GM21786 (cell line): ENCODE measurements at regions not wholly inside any gene's neighbourhood (a gene's known extent, or its start where the extent isn't known, plus 50 kb on each side); places are given as distances from the start of the nearest gene placed in this dataset.

ENCODE experiments used
- ATAC-seq: cut with Tn5 transposase; IDR thresholded peaks from one replicate; pipeline ENCODE4 v1.9.1; 2021; ENCODE audit not compliant: unreplicated experiment

DNA sequence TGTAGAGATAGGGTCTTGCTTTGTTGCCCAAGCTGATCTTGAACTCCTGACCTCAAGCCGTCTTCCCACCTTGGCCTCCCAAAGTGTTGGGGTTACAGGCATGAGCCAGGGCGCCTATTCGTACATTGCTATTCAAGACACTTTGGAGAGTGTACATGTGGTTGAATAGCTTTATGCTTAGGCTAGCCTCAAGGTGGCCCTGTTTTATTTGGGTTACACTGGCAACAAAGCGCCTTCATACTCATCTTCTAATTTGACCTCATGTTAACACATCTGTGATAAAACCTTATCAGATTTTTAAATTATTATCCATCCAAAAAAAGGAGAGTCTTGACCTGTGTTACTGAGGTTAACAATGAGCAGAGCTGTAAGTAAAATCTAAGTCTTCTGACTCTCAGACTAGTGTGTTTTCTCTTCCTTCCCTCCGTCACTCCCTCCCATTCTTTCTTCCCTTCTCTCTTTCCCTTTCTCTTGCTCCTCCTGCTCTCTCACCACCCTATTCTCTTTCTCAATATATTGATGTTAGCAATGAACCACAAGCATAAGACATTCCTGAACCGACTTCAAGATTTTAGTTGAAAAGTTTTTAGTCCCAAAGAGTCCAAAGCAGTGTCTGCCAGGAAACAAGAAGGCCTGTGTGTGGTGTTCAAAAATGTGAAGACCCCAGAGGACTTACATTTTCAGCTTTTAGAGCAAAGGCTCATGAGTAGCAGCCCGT is 603.7 kb upstream of the CFAP20DC start:
- ATAC-seq, result no peak

DNA sequence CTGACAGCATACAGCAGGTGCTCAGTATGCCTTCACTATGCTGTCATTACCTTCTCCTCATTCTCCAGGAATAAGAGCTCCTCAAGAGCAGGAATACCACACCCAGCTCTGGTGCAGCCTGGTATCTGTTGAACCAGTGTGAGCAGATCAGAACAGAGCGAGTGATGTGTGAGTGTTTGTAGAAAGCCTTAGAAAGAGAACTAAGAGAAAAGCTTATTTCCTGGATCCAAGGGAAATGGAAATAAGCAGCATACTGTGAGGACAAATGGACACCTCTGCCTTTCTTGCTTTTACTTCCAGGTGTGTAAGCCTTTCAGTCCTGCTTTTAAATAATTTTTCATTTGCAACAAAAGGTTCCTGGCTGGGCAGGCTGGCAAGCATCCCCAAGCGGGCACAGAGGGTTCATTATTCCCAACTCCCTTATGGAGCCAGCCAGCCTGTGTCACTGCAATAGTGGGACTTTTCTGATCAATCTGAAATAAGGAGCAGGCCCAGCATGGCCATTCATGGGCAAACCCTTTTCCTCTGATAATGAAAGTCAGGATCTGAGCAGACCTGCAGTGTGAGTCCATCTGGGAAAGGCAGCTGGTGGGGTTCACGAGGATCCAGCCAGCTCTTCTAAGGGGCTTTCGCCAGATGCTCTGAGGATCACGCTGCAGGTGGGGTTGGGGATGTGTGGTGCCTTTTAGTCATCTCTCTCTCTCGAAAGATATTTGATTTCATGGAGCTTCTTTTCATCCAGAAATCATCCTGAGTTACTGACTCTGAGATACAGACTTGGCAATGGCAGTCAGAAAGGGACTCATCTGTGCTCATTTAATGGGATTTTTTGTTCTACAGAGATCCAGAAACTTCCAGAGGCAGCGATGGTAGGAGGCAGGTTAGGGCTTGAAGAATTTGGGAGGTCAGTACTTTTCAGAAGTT is 594.9 kb upstream of the CFAP20DC start:
- ATAC-seq, result no peak

DNA sequence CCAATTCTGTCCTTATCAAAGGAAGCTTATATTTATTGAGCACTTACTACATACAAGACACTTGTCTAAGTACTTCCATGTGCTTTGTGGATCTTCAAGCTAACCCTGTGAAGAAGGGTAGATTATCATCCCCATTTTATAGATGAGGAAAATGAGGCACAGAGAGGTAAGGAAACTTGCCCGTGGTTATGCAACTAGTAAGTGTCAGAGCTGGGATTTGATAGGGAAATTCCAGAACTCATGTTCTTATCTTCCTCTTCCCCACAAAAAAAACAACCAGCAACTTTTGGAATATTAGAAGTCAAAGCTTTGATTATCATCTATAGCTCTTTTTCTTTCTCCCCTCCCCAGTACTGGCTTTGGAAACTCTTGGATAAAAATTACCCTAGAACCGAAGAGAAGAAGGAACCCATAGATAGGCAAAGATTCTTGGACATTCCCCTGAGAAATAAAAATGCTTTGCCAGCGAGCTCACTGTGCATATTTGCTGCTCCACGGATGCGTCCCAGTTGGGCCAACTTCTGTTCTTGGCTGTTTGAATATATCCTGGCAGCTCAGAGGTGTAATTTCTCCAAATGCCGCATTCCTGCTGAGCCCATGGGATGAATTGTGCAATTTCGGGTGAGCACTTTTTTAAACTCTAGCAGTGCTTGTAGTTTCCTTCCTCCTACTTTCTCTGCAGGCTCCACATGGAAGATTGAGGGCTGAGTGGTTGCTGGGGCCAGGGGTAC is 591.5 kb upstream of the CFAP20DC start:
- no peak for ATAC-seq

DNA sequence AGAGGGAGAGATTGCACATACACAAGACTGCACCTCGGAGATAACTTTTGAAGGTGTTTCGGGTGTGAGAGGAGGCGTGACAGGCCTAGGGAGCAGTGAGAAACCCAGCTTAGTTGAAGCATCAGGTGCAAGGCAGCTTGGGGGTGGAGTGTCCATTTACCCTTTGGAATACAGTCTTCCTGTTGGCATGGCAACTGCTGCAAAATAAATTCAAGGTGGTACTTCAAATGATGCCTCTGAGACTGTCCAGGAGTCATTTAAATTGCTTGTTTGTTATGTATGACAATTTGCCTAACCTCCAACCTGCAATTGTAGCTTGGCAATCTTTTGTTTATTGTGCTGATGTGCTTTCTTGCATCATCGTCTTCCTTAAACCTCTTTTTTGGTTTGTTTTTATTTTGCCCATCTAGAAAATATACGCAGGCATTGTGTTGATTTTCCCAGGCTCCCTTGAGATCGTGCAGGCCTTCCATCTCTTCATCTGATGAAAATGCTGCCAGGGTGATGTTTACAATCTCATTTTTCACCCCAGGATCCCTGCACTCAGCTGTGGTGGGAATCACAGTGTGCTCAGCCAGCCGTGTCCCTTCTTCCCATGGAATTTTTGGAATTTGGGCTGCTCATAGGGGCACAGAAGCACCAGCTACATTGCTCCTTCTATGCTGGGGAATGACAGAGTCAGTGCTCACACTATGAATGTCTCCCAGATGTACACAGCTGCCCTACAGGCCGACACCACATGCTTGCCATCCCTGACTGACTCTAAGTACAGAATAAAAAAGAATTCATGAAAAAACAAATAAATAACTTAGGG is 583.1 kb upstream of the CFAP20DC start:
- no peak for ATAC-seq

DNA sequence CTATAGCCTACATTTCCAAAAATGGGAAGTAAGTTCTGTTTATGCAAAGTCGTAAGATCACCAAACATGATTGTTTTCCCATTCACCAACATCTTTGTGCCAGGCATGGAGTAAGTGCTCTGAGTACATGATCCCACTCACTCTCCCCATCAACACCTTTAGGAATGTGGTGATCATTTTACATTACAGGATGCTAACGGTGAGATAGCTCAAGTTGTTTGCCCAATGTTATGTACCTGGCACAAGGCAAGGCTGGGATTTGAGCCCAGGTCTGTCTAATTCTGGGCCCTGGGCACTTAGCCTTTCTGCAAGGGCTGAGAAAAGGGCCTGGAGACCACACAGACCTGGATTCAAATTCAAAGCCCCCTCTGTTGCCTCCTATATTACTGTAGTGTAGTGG is 581.7 kb upstream of the CFAP20DC start:
- no peak for ATAC-seq

DNA sequence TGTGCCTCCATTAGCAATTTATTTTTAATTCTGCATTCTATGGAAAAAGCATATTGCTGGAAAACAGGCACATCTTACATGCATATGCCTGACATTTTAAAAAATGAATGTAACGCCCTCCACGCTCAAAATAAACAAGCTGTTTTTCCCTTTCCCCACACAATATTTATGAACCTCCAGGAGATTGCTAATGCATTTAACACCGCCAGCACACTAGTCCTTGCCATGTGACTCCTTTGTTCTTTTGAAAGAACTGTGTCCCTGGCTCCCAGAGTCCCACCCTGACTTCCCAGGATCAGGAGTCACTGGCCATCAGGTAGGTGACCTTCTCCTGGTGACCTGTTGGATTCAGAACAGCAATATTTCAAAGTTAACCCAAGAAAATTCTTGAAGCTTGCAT is 571.2 kb upstream of the CFAP20DC start:
- ATAC-seq, result no peak

DNA sequence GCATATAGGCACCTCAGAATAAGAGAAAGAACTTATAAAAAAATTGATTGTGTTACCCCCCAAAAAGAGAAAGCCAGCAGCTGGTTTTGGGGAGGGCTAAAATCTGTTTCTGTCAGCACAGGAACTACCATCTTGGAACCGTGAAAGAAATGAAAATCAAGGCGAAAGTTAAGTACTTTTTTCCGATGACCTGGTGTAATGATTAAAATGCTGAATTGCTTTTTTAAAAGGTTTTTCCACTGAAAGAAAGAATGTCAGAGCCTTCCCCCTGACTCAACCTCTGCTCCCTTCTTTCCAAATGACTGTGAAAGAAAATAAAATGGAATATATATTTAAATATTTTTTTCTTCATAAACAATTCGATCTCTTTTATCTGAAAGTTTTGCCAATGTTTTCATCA is 570.5 kb upstream of the CFAP20DC start:
- no peak for ATAC-seq

DNA sequence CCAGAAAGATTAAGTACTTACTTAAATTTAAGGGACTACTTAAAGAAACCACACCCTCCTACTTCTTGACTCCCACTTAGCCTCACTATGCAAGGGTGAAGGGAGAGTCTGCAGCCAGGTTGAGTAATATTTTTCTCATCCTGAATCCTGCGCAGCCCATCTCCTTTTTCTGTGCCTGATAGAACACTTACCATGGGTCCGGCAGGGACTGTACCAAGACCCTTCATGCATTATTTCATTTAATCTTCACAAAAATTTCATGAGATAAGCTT is 562.6 kb upstream of the CFAP20DC start:
- ATAC-seq, result no peak

DNA sequence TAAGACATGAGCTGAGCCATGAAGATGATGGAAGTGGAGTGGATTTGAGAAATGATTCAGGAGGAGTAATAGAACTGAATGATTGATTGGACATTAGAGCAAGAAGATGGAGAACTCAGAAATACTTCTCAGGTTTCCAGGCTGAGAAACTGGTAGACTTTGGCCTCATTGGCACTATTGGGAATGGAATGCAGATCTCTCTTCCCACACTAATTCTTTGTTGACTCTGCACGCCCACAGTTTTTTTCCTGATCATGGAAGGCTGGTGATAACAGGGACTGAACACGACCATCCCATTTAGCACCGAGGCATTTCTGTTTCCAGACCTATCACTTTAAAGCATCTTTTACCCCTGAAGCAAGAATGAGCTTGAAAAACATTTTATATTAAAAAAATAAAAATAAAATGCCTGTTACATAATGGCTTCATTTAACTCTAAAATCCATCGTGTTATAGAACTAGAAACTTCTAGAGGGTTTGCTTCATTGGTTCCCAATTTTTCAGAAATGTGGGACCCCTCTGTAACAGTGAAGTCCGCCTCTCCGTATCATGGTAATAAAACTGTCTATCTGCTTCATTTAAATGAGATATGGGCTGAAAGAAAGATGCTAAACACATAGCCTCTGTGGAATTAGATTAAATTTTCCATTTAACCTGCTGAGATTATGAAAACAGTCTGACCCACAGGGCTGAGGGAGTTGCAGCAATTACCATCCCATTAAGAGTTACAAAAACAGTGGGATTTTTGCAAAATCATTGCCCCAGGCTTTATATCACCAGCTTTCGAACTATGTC is 562.0 kb upstream of the CFAP20DC start:
- no peak for ATAC-seq

DNA sequence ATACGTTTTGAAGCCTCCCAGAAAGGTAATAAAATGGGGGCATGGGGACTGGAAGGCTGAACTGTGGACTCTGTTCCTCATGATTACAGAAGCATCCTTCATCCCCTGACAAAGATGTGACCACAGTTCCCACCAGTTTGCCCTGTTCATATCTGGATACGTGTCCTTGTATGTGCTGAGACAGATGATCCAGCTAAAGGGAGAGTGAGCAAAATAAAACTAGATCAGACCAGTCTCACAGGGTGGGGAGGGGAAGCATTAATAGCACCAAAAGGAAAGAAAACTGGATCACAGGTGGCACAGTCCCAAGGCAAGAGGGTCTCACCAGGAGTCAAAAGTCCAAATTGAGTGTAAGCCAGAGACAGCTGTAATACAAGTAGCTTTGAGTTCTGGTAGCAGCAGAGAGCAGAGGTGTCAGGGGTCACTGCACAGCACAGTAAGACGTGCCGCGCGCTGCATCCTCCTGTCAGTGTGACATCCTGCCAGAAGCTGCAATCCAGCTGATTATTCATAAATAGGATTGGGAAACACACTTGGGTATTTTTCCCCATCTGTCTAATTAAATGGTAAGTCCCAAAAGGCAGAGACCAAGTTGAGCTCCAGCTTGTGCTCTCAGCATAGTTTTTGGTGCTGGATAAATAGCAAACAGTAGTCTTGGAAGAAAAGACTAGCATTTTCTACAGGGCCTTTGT is 560.0 kb upstream of the CFAP20DC start:
- no peak for ATAC-seq

DNA sequence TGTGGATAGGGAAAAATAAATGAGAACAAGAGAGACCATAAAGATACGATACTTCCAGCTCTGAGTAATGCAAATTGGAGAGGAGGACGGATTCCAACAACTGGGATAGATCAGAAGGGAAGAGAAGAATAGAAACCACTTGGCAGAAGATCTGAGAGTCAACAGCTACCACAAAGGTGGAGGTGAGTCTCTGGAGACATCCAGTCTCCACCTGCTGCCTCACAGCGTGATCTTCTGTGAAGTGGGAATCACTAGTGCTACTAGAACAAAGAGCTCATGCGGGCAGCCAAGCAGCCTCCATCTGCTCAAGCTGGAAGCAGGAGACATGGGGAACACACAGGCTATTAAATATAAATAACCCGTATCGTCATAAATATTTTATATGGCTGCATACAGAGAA is 558.5 kb upstream of the CFAP20DC start:
- ATAC-seq, result no peak

DNA sequence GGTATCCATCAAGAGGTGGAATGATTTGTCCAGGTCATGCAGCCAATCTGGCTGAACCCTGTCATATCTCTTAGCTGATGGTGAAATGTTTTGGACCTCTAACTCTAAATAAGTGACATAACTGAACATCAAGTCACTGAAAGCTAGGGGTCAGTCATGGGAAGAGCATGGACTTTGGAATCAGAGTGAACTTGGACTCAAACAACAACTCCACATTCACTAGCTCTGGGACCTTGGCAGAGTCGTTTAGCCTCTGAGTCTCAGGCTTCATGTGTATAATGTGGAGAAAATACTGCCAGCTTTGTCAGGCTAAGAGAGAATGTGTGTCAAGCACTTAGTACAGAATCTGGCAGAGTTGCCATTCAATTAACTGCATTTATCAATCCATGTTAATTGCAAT is 557.8 kb upstream of the CFAP20DC start:
- no peak for ATAC-seq

DNA sequence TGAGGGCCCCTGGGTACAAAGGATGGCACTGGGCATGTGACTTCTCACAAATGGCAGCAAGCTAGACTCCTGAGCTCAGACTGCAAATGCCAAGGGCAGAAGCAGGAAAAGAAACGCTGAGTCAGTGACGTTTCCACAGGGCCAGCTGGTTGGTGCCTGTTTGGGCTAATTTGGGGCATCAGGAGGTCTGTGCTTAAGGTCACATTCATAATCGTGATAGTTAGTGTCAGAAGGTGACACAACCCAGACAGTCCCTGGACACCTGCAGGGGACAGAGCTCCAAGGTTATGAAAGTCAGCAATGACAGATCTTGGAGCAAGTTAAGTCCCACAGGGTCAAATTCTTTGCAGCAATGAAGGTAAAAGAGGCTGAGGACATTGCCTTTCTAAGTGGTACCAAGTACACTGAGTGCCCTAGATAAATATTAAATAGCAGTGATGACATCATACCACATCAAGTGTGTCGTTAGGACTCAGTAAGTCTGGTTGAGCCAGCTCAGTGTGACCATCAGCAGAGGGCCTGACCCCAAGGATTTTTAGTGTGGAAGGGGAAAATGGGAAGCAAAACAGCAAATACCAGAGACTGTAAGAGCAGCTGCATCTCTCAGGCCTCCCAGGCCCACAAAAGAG is 556.9 kb upstream of the CFAP20DC start:
- no peak for ATAC-seq

DNA sequence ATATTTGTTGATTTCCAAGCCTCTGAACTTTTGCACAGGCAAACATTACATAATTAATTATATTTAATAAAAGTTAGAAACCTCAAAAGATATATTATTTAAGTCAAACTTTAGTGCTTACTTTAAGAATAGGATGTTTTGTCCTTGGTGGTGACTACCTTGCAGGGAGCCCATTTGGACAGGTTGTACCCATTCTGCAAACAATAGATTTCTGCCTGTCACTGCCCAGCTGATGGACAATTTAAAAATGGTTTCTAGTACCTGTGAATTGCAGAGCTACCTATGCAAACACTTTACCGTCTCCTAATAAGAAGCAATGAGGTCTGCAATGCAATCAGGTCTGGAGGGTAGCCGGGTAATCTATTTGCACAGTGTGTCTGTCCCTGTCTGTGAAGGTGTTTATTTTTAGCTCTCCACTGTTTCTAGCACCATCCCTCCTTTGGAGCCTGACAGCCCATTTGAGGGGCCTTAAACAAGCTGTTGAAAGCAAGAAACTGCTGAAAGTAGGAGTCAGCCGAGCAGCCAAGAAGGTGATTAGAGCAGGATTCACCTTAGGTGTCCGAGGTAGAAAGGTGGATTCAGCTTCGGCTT is 556.2 kb upstream of the CFAP20DC start:
- no peak for ATAC-seq

DNA sequence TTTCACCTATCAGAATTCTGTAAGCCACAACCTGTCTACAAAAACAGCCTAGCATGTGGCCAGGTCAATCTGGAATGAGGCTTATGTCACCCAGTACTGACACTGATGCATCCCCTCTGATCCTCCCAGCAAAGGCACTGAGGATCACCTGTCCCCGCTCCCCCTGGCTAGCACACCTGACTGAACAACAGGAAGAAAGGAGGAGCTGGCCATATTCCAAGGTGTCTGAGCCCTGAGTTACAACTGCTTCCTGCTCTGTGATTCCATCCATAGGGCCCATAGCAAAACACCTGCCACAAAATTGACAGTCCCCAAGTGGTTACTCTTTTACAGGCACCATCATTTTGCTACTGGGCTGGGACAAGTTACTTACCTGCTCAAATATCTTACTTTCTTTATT is 555.5 kb upstream of the CFAP20DC start:
- no peak for ATAC-seq

DNA sequence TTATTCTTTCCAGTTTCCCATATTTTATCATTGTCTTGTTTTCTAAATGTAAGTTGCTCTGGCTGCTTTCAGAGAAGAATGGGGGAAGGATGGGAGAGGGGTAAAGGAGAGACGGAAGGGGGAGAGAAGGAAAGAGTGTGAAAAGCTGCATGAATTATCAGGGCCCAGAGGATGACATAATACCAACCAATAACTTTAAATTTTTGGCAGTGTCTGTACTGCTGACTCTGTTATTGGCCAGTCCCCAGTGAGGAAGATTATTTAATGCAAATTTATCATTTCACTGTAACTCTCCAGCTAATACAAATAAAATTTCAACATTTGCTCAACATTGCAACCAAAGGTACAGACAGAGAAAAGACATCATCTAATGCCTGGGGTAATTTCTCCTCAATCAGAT is 551.7 kb upstream of the CFAP20DC start:
- ATAC-seq, result no peak

DNA sequence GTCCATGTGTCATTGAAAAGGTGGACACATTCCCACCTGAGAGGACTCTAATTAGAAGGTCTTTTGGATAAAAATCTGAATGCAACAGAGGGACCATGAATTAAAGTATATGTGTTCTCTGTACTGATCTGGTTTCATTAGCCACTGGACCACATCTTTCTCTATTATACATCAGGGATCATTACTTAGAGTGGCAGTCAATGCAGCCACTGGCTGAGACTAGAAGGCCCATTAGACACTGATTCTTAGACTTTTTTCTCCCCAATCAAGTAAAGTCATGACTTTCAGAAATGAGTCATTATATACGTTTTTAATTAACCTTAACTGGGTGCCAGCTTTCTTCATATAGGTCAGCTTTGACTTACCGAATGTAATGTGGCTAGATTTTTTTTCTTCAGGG is 550.8 kb upstream of the CFAP20DC start:
- ATAC-seq, result no peak

DNA sequence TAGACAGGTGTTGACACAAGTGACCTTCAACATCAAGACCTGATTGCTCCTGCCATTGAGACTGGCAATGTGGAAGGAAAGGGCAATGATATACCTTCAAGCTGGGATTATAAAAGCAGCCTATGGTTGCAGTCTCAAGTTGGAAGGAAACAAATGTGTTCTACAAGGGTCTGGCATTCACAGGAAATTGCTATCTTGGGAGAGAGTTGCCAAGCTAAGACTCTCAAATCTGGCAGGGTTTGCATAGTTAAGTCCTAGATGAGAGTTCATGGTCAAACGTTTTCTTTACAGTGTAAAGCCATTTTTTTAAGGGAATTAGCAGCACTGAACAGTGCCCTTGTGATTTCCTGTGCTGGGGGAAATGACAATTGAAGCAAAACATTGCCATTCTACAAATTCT is 546.9 kb upstream of the CFAP20DC start:
- no peak for ATAC-seq

DNA sequence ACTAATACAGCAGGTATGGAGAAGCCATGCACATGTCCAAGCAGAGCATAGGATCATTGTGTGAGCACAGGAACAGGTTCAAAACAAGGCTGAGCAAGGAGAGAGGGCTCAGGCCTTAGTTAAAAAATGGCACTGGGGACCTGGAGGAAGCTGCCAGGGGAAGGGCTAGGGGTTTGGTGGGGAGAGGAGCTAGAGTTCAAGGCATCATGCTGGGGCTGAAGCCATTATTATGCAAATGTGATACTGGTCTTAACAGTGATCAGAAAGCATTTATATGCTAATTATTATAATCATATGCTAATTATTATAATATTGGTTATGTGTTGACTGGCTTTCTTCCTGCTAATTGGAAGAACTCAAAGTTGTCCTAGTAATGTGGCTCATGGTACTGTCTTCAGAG is 546.0 kb upstream of the CFAP20DC start:
- ATAC-seq, result no peak
